ENCODE measurements at regions not wholly inside any gene's neighbourhood (a gene's known extent, or its start where the extent isn't known, plus 50 kb on each side); places are given as distances from the start of the nearest gene placed in this dataset.

- TF ChIP-seq CTCF (IDR thresholded peaks at IDR 0.05): no peak
- no peak for TF ChIP-seq EP300 (IDR thresholded peaks at IDR 0.05)
Measured at GRCh38 chr10:123507298-123507697, 158.9 kb upstream of the GPR26 start.

Measured in sigmoid colon (tissue), 4 donors.